RWPE2 (cell line): ENCODE measurements at regions not wholly inside any gene's neighbourhood (a gene's known extent, or its start where the extent isn't known, plus 50 kb on each side); places are given as distances from the start of the nearest gene placed in this dataset.

Source experiments
- ATAC-seq: fragments of 200-7000 bp; cut with Tn5 transposase; 3 replicates; pipeline ENCODE4 v1.9.1; 2021; ENCODE audit warnings: low read depth
- DNase-seq: peaks from one replicate; pipeline ENCODE4 v3.0.0-alpha.2; 2020; ENCODE audit warnings: low spot score
- H3K27ac ChIP-seq: fragments of 450-650 bp; 2 replicates; pipeline ENCODE4 v1.5.1; 2017; ENCODE audit warnings: mild to moderate bottlenecking; ENCODE audit not compliant: poor library complexity, severe bottlenecking
- H3K27me3 ChIP-seq: fragments of 250-450 bp; sonication (Bioruptor Pico); 2 replicates; pipeline ENCODE4 v1.5.1; 2021; ENCODE audit warnings: mild to moderate bottlenecking, moderate library complexity; ENCODE audit not compliant: insufficient read depth, poor library complexity, severe bottlenecking
- H3K36me3 ChIP-seq: fragments of 250-450 bp; sonication (Bioruptor Pico); 2 replicates; pipeline ENCODE4 v1.5.1; 2020; ENCODE audit warnings: low read depth, mild to moderate bottlenecking, moderate library complexity
- H3K4me1 ChIP-seq: fragments of 250-450 bp; sonication (Bioruptor Pico); 2 replicates; pipeline ENCODE4 v1.5.1; 2021; ENCODE audit warnings: mild to moderate bottlenecking, moderate library complexity; ENCODE audit not compliant: insufficient read depth, poor library complexity, severe bottlenecking
- H3K4me3 ChIP-seq: fragments of 250-450 bp; sonication (Bioruptor Pico); 2 replicates; pipeline ENCODE4 v1.5.1; 2021; ENCODE audit warnings: mild to moderate bottlenecking, moderate library complexity; ENCODE audit not compliant: severe bottlenecking
- H3K9me3 ChIP-seq: fragments of 250-450 bp; sonication (Bioruptor Pico); 2 replicates; pipeline ENCODE4 v1.5.1; 2021; ENCODE audit warnings: mild to moderate bottlenecking, moderate library complexity; ENCODE audit not compliant: severe bottlenecking
- CTCF ChIP-seq: fragments of 450-650 bp; IDR thresholded peaks from one replicate; pipeline ENCODE4 v1.5.1; 2017; ENCODE audit warnings: mild to moderate bottlenecking, moderate library complexity; ENCODE audit not compliant: poor library complexity, severe bottlenecking

DNA sequence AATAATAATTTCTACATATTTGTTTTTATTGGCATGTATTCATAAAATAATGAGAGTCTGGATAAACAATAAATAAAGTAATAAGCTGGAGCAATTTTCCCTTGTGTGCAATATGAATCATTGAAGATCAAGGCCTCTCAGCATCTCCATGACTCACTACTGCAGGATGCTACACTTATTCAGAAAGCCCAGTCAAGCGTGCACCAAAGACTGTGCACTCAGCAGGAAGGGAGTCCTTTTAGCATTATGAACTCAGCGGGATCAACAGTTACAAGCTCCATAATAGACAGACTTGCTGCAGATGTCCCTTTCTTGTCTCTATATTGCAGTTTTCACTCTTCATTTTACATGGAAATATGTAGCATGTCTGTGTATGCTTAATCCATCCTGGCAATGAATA lies 485.3 kb downstream of the CDH9 start:
- no peaks in the 10 kb centered on the region for H3K4me1 ChIP-seq
- TF ChIP-seq CTCF = no peak
- no peaks in the 10 kb centered on the region for H3K36me3 ChIP-seq
- ATAC-seq (peak; percentile 98), DNase-seq (no peak)
- no peak overlapping the region for H3K4me3 ChIP-seq
- H3K9me3 ChIP-seq = no peaks in the 10 kb centered on the region
- peaks cover 8% of the 10 kb centered on the region for H3K27me3 ChIP-seq
- H3K27ac ChIP-seq = no peak overlapping the region

- DNase-seq (no peak), ATAC-seq (no peak)
- H3K36me3 ChIP-seq = no peaks in the 10 kb centered on the region
- no peaks in the 10 kb centered on the region for H3K27me3 ChIP-seq
- no peaks in the 10 kb centered on the region for H3K9me3 ChIP-seq
- TF ChIP-seq CTCF = no peak
- H3K4me3 ChIP-seq = no peak overlapping the region
- no peak overlapping the region for H3K27ac ChIP-seq
- no peaks in the 10 kb centered on the region for H3K4me1 ChIP-seq
Measured at GRCh38 chr5:26543987-26544386, 494.4 kb downstream of the CDH9 start.

GRCh38 chr5:26538226-26538625 lies 500.2 kb downstream of the CDH9 start:
- no peak for TF ChIP-seq CTCF
- Histone ChIP-seq H3K36me3 (no peaks in the 10 kb centered on the region), H3K27ac (no peak overlapping the region), H3K4me3 (no peak overlapping the region), H3K27me3 (no peaks in the 10 kb centered on the region), H3K4me1 (no peaks in the 10 kb centered on the region), H3K9me3 (no peaks in the 10 kb centered on the region)
- ATAC-seq (no peak), DNase-seq (no peak)

DNA sequence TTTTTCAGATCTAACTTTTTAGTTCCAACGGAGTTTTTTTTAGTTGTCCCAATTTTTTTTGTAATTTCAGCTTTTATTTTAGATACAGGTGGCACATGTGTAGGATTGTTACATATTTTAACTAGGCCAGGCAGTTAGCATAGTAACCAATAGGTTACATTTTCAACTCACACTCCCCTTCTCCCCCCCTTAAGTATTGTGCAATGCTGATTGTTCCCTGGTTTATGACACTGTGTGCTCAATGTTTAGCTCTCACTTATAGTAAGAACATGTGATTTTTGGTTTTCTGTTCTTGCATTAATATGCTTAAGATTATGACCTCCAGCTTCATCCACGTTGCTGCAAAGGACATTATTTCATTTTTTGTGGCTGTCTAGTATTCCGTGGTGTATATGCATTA lies 503.2 kb downstream of the CDH9 start:
- Histone ChIP-seq H3K27me3 (no peaks in the 10 kb centered on the region), H3K9me3 (no peaks in the 10 kb centered on the region), H3K4me3 (no peak overlapping the region), H3K27ac (no peak overlapping the region), H3K4me1 (no peaks in the 10 kb centered on the region), H3K36me3 (no peaks in the 10 kb centered on the region)
- no peak for TF ChIP-seq CTCF
- ATAC-seq (no peak), DNase-seq (no peak)

GRCh38 chr5:26530305-26530704 lies 508.1 kb downstream of the CDH9 start:
- ATAC-seq = no peak
- TF ChIP-seq CTCF = no peak

More at GRCh38 chr5:26530305-26530704, 508.1 kb downstream of the CDH9 start:
- Histone ChIP-seq H3K27ac (no peak overlapping the region), H3K4me3 (no peak overlapping the region), H3K4me1 (no peaks in the 10 kb centered on the region), H3K27me3 (no peaks in the 10 kb centered on the region), H3K9me3 (no peaks in the 10 kb centered on the region), H3K36me3 (no peaks in the 10 kb centered on the region)
- DNase-seq = no peak
